ENCODE measurements at regions not wholly inside any gene's neighbourhood (a gene's known extent, or its start where the extent isn't known, plus 50 kb on each side); places are given as distances from the start of the nearest gene placed in this dataset.

- DNase-seq = no peak
Observed at GRCh38 chr2:222146488-222146887, 152.3 kb downstream of the PAX3 start.

DNA sequence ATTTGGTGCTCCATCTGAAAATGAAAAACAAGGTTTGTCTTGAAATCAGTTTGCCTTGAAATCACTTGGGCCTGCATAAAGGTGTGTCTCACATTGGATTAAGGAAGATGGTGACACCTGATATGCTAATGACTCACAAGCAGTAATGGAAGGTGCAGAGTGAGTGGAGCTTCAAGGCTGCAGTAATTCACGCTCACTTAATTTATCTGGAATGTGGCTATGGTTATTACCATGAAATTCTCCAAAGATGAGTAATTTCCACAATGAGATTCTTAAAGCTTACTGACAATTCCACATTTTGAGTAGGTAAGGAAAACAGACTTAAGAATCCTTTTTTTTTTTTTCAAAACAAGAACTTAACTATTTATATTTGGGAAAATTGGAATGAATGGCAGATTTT, 156.8 kb downstream of the PAX3 start:
- peak; percentile 40 for DNase-seq

GRCh38 chr2:222136106-222136630, 162.6 kb downstream of the PAX3 start:
- DNase-seq = no peak

DNA sequence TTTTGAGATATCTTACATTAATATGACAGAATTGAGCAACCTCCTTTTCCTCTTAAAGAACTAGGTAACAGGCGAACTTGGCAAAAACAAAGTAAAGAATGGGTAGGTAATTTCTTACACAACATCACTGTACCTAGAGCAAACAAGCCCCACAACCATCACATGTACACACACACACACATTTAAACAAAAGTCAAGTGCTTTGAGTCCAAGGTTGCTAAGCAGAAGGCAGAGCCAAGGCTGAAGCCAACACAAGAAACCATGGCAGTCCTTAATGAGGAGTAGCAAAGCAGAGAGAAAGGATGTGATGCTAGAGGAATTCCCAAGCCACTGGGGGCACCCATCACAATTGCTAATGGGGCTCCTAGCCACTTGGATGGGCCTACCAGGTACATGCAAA, 164.1 kb downstream of the PAX3 start:
- DNase-seq = no peak

DNA sequence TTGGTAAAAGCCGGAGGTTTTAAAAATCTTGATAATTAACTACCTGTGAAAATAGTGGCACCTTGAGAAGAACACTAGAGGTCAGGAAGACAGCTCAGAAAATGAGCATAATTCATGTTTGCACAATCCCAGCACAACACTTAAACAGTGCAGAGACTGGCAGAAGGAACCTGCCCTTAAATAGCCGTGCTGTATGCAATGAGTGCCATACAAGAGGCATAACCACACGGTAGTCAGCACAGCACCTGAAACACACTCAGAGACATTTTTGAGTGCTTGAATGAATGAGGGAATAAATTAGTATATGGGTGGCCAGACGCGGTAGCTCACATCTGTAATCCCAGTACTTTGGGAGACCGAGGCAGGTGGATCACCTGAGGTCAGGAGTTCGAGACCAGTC, 164.9 kb downstream of the PAX3 start:
- no peak for DNase-seq

- no peak for DNase-seq
Observed at GRCh38 chr2:222130855-222131254, 167.9 kb downstream of the PAX3 start.

- no peak for DNase-seq
Observed at GRCh38 chr2:222127660-222128059, 171.1 kb downstream of the PAX3 start.

GRCh38 chr2:222120933-222121332, 177.9 kb downstream of the PAX3 start:
- DNase-seq = no peak

DNA sequence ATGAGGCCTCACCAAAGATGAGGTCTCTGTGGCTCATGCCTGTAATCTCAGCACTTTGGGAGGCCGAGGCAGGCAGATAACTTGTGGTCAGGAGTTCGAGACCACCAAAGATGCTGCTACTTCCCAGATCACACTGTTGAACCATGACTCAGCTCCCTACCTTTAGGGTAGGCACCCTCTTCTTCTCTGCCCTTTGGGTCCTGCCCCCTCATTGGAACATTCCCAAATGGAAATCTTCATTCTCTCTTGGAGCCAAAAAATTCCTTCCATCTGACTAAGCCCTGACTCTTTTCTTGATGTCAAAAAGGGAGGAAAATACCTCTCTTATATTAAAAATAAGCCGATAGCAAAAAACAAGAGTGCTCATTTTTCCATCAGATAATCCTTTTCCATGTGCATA, 183.5 kb downstream of the PAX3 start:
- no peak for DNase-seq

DNA sequence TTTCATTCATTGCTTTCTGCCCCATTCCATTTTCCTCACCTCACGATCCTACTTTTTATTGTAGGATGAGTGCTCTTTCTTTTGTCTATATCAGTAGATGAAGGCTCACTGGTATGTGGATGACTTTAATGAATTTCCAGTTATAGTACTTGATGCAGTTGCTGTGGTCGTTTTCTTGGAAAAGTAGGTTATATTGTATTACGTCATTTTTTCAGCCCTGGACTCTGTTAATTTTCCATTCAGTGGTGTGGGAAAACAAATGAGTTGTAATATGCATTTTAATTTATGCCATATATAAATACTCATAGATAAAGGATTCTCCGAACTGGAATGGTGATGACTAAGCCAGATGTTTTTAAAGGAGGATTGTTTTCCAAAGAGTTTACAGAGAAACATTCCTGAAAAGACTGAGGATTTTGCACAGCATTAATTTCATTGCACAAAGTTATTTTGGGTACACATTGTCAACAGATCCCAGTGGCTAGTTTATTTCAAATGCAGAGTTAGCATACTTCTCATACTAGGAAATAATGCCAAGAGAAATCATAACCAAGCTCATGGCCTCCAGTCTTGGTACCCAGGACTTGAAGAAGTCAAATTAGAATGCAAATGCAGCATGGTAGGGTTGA, 189.7 kb downstream of the PAX3 start:
- no peak for DNase-seq

- DNase-seq = no peak
Observed at GRCh38 chr2:222108497-222108896, 190.3 kb downstream of the PAX3 start.

DNA sequence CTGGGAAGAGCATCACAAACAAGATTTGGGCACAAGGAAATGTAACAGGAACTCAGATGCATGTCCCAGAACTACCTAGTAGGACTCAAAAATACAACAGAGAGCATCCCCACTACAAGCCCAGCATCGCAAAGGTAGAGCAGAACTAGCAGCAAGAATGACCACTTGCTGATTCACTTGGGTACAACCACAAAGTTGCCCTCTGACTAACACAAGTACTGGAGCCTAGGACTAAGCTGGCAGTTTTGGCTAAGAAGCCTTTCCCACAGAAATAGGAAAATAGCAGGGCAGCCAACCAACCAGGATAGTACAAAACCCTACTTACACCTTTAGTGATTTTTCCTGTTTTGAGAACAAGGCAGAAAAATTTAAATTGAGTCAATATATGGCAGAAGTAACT, 193.8 kb downstream of the PAX3 start:
- no peak for DNase-seq

DNA sequence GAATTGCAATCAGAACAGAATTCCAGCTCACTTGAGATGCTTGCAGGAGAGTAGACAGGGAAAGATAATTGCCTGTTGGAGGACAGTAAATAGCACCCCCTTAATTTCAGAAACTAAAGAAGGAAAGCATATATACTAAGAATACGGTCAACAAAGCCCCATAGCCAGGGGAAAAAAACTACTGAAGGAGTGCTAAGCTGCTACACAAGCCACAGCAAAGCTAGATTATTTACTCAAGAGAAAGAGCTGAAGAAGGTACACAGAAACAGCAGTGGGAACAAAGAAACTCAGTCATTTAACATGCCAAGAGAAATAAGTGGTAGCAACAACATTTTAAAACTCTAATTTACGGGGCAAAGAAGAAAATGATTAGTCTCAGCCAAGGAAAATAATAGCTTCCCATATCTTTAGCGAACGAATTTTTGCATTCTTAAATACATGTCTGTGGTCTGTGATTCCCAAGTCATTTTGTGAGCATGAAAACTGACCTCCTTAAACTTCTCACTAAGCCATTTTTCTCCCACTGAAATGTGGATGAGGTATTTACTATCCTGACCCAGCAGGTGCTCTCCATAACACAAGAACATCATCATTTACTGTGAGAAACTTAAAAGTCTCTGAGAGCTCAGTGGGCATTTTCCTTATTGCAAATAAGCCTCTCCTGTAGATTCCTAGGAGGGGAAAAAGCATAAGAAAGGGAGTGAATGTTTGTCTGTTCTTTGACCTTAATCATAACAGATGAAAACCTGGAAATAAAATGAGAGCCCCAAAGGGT, 196.0 kb downstream of the PAX3 start:
- DNase-seq = no peak

- no peak for DNase-seq
Observed at GRCh38 chr2:222100704-222101699, 197.8 kb downstream of the PAX3 start.

DNA sequence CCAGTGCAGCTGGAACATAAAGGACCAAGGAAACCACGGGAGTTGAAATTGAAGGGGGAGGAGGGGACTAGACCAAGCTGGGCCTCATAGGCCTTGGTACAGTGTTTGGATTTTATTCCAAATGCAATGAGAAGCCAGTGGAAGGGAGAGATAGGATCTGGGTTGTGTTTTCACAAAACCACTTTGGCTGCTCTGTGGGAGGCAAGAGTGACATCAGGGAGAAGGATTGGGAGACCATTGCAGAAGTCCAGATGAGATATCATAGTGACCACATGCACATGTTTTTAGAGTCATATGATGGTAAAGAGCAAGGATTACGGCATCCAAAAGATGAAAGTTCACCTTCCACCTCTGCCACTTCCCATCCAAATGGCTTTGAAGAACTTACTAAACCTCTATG, 210.2 kb downstream of the PAX3 start:
- no peak for DNase-seq

- DNase-seq = no peak
Observed at GRCh38 chr2:222087998-222088397, 210.8 kb downstream of the PAX3 start.

DNA sequence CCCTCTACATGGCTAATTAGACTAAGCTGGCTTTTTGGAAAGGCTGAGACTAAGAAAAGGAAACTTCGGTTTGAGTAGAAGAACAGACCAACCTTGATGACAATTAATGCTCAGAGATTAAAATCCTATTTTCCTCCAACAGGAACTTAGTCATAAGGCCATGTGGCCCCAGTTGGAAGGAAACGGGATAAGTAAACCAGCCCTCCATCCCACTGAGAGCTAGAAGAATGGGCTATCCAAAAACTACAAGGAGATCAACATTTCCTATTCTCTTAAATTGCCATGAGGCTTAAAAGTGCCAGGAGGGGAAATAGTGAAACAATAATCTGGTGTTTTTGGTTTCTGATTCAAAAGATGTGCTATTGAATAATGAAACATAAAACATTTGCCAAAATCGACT, 216.6 kb downstream of the PAX3 start:
- DNase-seq = no peak

DNA sequence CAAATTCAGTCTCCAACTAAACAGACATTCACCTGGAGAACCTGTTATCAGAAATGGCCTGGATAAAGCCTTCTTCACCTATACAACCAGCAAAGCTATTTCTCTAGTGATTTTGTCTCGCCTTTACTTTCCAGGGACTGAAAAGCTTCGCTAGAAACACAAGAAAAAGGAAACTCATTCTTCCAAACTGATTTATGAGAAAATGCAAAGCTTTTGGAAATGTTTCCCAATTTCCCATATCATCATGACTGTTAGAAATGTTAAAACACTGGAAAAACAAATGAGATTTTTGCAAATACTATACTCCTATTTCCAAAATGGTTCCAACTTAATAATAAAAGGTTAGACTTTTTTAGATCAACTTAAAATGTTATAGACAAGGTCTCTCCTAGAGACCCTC, 218.7 kb downstream of the PAX3 start:
- DNase-seq = no peak

GRCh38 chr2:222076973-222077690, 221.7 kb downstream of the PAX3 start:
- no peak for DNase-seq

DNA sequence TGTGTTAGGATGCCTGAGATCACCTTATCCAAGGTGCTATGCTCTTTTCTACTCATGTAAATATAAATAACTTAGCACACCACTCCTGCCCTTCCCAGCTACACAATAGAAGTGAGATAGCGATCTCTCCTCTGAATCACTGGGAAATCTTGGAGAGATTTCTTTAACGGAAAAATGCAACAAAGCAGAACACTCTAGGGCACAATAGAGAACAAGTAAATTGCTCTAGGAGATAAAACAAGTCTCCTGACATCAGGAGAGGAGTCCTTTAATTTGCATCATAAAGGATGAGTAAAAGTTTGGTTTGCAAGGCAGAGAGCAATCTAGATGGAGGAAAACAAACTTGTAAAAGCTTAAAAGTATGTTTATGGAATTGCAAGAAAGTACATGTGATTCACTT, 224.1 kb downstream of the PAX3 start:
- no peak for DNase-seq

GRCh38 chr2:222071911-222072310, 226.9 kb downstream of the PAX3 start:
- DNase-seq = no peak

GRCh38 chr2:222064286-222064685, 234.5 kb downstream of the PAX3 start:
- DNase-seq = no peak
